Astrocyte (in vitro differentiated cells and primary cell): ENCODE measurements at regions not wholly inside any gene's neighbourhood (a gene's known extent, or its start where the extent isn't known, plus 50 kb on each side); places are given as distances from the start of the nearest gene placed in this dataset.

Experiments used
- DNase-seq: peaks from one replicate; pipeline ENCODE4 v3.0.0-alpha.2; 2010; ENCODE audit warnings: low read depth
- FAIRE-seq: peaks from 2 replicates; lab custom pipeline; 2011; peaks lifted over from hg19 to GRCh38; lab: Jason Lieb, UNC
- H2AFZ ChIP-seq: 2 replicates; pipeline ENCODE4 v1.6.0; 2012; ENCODE audit warnings: low read depth, low read length, inconsistent platforms
- H3K27ac ChIP-seq: 2 replicates; pipeline ENCODE4 v1.5.1; 2011; ENCODE audit warnings: low read depth, low read length, inconsistent platforms
- H3K27me3 ChIP-seq: 2 replicates; pipeline ENCODE4 v1.6.0; 2011; ENCODE audit warnings: low read length, inconsistent platforms; ENCODE audit not compliant: insufficient read depth
- H3K36me3 ChIP-seq: 2 replicates; pipeline ENCODE4 v1.5.1; 2011; ENCODE audit warnings: low read length, inconsistent platforms; ENCODE audit not compliant: insufficient read depth
- H3K4me1 ChIP-seq: 2 replicates; pipeline ENCODE4 v1.5.1; 2011; ENCODE audit warnings: low read length, inconsistent platforms; ENCODE audit not compliant: insufficient read depth
- H3K4me2 ChIP-seq: 2 replicates; pipeline ENCODE4 v1.6.0; 2012; ENCODE audit warnings: low read length, inconsistent platforms
- H3K4me3 ChIP-seq: 2 replicates; pipeline ENCODE4 v1.5.1; 2011; ENCODE audit warnings: low read depth, mild to moderate bottlenecking, low read length, inconsistent platforms; ENCODE audit not compliant: insufficient read depth
- H3K79me2 ChIP-seq: 2 replicates; pipeline ENCODE4 v1.6.0; 2012; ENCODE audit warnings: mild to moderate bottlenecking, low read length, inconsistent platforms; ENCODE audit not compliant: insufficient read depth
- H3K9ac ChIP-seq: 2 replicates; pipeline ENCODE4 v1.6.0; 2012; ENCODE audit warnings: mild to moderate bottlenecking, low read length, inconsistent platforms
- H3K9me3 ChIP-seq: 2 replicates; pipeline ENCODE4 v1.5.1; 2012; ENCODE audit warnings: low read depth, mild to moderate bottlenecking, low read length, inconsistent platforms; ENCODE audit not compliant: insufficient read depth
- H4K20me1 ChIP-seq: 2 replicates; pipeline ENCODE4 v1.6.0; 2012; ENCODE audit warnings: low read length, inconsistent platforms; ENCODE audit not compliant: insufficient read depth
- H3K27ac Mint-ChIP-seq: one replicate; pipeline ENCODE4 v1.8.0; 2021; ENCODE audit warnings: mild to moderate bottlenecking, mixed read lengths; ENCODE audit not compliant: unreplicated experiment
- H3K27me3 Mint-ChIP-seq: one replicate; pipeline ENCODE4 v1.8.0; 2021; ENCODE audit warnings: low read depth, mixed read lengths; ENCODE audit not compliant: unreplicated experiment
- H3K36me3 Mint-ChIP-seq: one replicate; pipeline ENCODE4 v1.8.0; 2021; ENCODE audit warnings: low read depth, mixed read lengths; ENCODE audit not compliant: unreplicated experiment
- H3K4me1 Mint-ChIP-seq: one replicate; pipeline ENCODE4 v1.8.0; 2021; ENCODE audit warnings: low read depth, mixed read lengths; ENCODE audit not compliant: unreplicated experiment
- H3K4me3 Mint-ChIP-seq: one replicate; pipeline ENCODE4 v1.8.0; 2021; ENCODE audit warnings: mild to moderate bottlenecking, moderate library complexity, mixed read lengths; ENCODE audit not compliant: unreplicated experiment
- H3K9me3 Mint-ChIP-seq: one replicate; pipeline ENCODE4 v1.8.0; 2021; ENCODE audit warnings: mild to moderate bottlenecking, mixed read lengths; ENCODE audit not compliant: unreplicated experiment
- CTCF ChIP-seq: IDR thresholded peaks from 2 replicates; pipeline ENCODE4 v1.5.1; 2011; ENCODE audit warnings: low read depth, mild to moderate bottlenecking, inconsistent platforms, low read length, moderate library complexity; ENCODE audit not compliant: insufficient read depth
- EZH2 ChIP-seq: IDR thresholded peaks from 2 replicates; pipeline ENCODE4 v1.6.1; 2012; ENCODE audit warnings: mild to moderate bottlenecking, low read length, inconsistent platforms; ENCODE audit not compliant: insufficient read depth

- Histone ChIP-seq H3K79me2 (no peaks in the 10 kb centered on the region), H3K4me3 (no peak overlapping the region), H3K4me2 (no peak overlapping the region), H3K9ac (no peak overlapping the region), H3K36me3 (no peaks in the 10 kb centered on the region), H3K9me3 (no peaks in the 10 kb centered on the region), H2AFZ (no peak overlapping the region), H4K20me1 (no peaks in the 10 kb centered on the region), H3K4me1 (no peaks in the 10 kb centered on the region), H3K27ac (no peak overlapping the region), H3K27me3 (no peaks in the 10 kb centered on the region)
- FAIRE-seq (no peak), DNase-seq (no peak)
- no peak overlapping the region for H3K27ac Mint-ChIP-seq
- no peaks in the 10 kb centered on the region for H3K36me3 Mint-ChIP-seq
- H3K9me3 Mint-ChIP-seq: peaks cover 2% of the 10 kb centered on the region
- H3K4me3 Mint-ChIP-seq: no peak overlapping the region
- H3K27me3 Mint-ChIP-seq: no peaks in the 10 kb centered on the region
- TF ChIP-seq EZH2 (no peak), CTCF (no peak)
- no peaks in the 10 kb centered on the region for H3K4me1 Mint-ChIP-seq
Measured at GRCh38 chr1:187563191-187563590, 734.4 kb downstream of the PLA2G4A start.

GRCh38 chr1:187566354-187566753 is 737.6 kb downstream of the PLA2G4A start:
- Histone ChIP-seq H3K36me3 (no peaks in the 10 kb centered on the region), H2AFZ (no peak overlapping the region), H3K4me1 (no peaks in the 10 kb centered on the region), H3K79me2 (no peaks in the 10 kb centered on the region), H3K9ac (no peak overlapping the region), H3K27ac (no peak overlapping the region), H3K9me3 (no peaks in the 10 kb centered on the region), H3K4me3 (no peak overlapping the region), H4K20me1 (no peaks in the 10 kb centered on the region), H3K27me3 (no peaks in the 10 kb centered on the region), H3K4me2 (no peak overlapping the region)
- H3K27me3 Mint-ChIP-seq: no peaks in the 10 kb centered on the region
- no peaks in the 10 kb centered on the region for H3K9me3 Mint-ChIP-seq
- H3K36me3 Mint-ChIP-seq: no peaks in the 10 kb centered on the region
- H3K27ac Mint-ChIP-seq: no peak overlapping the region
- TF ChIP-seq EZH2 (no peak), CTCF (no peak)
- FAIRE-seq (no peak), DNase-seq (peak; percentile 1)
- no peak overlapping the region for H3K4me3 Mint-ChIP-seq
- H3K4me1 Mint-ChIP-seq: no peaks in the 10 kb centered on the region

- Mint-ChIP-seq H3K27ac (no peak overlapping the region), H3K27me3 (no peaks in the 10 kb centered on the region), H3K9me3 (no peaks in the 10 kb centered on the region), H3K4me1 (no peaks in the 10 kb centered on the region), H3K36me3 (no peaks in the 10 kb centered on the region), H3K4me3 (no peak overlapping the region)
- H3K4me2 ChIP-seq: no peak overlapping the region
- H3K9ac ChIP-seq: no peak overlapping the region
- FAIRE-seq: no peak
- no peaks in the 10 kb centered on the region for H3K36me3 ChIP-seq
- no peaks in the 10 kb centered on the region for H3K4me1 ChIP-seq
- H3K9me3 ChIP-seq: no peaks in the 10 kb centered on the region
- H3K4me3 ChIP-seq: no peak overlapping the region
- H3K79me2 ChIP-seq: no peaks in the 10 kb centered on the region
- no peak for DNase-seq
- no peak overlapping the region for H2AFZ ChIP-seq
- no peak overlapping the region for H3K27ac ChIP-seq
- no peaks in the 10 kb centered on the region for H4K20me1 ChIP-seq
- H3K27me3 ChIP-seq: no peaks in the 10 kb centered on the region
- TF ChIP-seq CTCF: no peak
- no peak for TF ChIP-seq EZH2
Measured at GRCh38 chr1:187568067-187568466, 739.3 kb downstream of the PLA2G4A start.
